ENCODE measurements at regions not wholly inside any gene's neighbourhood (a gene's known extent, or its start where the extent isn't known, plus 50 kb on each side); places are given as distances from the start of the nearest gene placed in this dataset.
A peak's percentile ranks its signal among the peaks of the same experiment; 100 is the strongest.
"Not testable (repeated sequence)": the region's sequence is repeated elsewhere in the genome, so short reads cannot be mapped to it uniquely, and the experiment has no call there.

DNA sequence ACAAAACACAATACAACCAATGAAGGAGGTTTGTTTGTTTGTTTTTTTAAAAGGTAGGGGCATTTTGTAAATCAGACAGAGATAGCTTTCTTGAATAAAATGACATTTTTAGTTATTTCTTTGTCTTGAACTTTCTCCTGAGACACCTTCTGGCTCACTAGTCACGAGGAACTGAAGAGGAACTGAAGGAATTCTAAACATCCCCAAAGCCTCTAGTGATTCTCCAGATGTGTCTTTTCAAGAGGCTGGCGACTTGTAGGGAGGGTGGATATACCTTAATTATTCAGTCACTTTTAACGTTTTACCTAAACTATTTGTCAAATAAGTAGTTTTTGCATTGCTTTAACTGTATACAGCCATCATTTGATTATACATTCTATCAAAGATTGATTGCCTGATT, 211.2 kb upstream of the LRIG3 start:
- no peak for DNase-seq

DNA sequence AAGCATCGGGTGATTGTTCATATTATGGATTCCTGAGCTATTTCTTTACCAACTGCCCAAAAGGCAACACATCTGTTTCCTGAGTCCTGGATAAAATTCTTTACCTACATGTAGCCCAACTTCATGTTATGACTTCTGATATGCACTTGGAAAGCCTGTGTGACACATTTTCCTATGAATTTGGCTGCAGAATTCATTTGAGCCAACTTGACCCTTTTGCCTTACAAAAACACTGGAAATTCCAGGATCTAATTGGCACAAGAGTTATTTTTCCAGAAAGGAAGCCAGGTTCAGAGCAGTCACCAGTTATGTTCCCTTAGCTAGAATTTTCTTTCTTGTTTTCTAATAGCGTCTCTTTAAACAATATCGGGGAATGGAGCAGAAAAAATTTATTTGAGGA, 202.5 kb upstream of the LRIG3 start:
- DNase-seq = no peak

DNA sequence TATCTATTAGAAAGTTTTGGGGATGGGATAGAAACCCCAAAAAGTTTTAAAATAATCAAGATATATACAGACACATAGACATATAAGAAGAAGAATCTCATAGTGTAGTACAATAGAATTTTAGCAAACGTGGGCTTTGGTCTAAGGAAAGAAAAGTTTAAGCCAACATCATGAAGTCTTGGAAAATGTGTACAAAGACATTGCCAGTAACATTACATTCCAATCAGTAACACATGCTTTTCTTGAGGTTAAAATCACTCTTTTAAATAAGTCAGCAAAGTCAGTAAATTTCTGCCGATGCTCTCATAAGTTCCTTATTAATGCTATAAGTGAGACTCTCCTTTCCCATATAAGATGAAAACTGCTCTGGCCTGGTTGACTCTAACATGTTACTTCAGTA, 201.1 kb upstream of the LRIG3 start:
- DNase-seq = no peak

GRCh38 chr12:59119676-59120075, 199.4 kb upstream of the LRIG3 start:
- DNase-seq = no peak

- no peak for DNase-seq
Observed at GRCh38 chr12:59118356-59118755, 198.1 kb upstream of the LRIG3 start.

DNA sequence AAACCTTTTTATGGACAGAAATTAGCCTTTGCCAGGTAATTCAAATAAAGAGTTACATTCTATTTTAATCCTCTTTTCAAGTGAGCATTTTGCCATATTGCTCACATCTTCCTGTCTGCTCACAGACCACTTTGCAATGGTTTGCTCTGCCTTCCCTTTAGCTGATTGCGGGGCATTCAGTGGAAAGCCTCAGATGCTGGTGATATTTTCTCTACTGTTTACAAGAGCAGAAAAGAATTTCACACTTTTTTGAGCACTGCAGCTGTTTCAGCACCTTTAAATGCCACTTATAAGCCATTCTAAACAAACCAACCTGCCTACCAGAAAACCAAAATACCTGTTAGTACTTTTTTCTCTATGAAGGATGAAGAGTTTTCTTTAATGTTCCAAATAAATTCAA, 195.7 kb upstream of the LRIG3 start:
- no peak for DNase-seq

GRCh38 chr12:59115526-59115925, 195.2 kb upstream of the LRIG3 start:
- no peak for DNase-seq

GRCh38 chr12:59113831-59114615, 193.7 kb upstream of the LRIG3 start:
- DNase-seq = peak; percentile 13

DNA sequence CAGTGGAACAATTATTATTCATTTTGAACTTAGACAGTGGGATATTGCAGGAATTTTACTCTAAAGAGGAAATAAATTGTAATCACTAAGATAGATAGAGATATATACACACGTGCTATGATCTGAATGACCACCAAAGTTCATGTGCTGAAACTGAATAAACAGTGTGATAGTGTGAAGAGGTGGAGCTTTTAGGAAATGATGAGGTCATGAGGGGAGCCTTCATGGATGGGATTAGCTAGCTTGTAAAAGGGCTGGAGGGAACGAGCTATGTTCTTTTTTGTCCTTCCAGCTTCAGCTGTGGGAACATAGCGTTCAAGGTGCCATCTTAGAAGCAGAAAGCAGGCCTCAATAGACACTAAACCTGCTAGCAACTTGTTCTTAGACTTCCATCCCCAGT, 191.5 kb upstream of the LRIG3 start:
- DNase-seq = no peak

DNA sequence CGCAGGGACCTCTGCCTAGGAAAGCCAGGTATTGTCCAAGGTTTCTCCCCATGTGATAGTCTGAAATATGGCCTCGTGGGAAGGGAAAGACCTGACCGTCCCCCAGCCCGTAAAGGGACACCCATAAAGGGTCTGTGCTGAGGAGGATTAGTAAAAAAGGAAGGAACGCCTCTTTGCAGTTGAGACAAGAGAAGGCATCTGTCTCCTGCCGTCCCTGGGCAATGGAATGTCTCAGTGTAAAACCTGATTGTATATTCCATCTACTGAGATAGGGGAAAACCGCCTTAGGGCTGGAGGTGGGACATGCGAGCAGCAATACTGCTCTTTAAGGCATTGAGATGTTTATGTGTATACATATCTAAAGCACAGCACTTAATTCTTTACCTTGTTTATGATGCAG, 188.2 kb upstream of the LRIG3 start:
- not testable (repeated sequence) for DNase-seq

DNA sequence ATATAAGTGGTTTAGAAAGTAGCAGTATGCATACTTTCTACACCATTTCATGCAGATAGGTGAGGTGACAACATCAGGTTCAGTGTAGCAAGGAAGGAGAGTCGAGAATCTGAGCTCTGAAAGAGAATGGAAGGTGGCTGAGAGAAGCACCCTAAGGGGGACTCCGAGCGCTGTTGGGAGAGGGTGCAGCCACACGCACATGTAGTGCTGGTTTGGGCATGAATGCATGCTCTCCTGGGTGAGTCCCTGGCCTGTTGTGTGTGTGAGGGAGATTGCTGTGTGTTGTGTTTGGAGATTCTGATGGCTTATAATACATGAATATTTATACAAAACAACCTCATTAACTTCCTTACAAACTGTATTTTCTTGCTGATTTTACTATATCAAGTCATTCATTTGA, 180.3 kb upstream of the LRIG3 start:
- DNase-seq = no peak

DNA sequence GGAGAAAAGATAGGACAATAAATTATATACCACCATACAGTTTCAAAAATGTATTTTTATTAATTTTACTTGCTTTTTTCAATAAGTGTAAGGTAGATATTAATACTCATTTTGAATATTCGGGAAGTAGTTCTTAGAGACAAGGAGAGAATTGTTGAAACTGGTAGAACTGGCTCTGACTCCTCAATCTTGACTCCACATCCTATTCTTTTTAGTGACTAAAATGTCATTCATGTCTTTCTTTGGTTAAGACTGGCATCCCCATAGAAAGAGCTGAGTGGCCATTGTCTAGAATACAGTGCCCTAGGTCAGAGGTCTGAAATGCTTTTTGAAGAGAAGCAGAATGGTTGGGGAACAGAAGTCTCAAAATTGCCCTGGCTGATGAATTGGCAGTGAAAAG, 177.6 kb upstream of the LRIG3 start:
- no peak for DNase-seq

DNA sequence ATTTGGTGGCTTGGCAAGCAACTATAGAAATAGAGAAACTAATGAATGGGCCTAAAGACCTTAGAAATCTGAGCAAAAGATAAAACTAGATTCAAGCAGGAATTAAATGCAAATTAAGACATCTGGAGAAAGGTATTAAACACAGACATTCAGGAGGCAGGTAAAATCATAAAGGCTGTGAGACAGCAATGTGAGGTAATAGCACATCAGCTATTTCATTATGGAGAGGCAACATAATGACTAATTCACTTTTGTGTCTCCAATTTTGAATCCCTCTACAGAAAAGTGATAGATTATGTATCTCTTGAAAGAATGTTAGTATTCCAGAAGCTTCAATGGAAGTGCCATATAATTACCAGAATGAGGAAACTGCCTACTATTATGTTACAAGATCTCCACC, 175.9 kb upstream of the LRIG3 start:
- DNase-seq = no peak

GRCh38 chr12:59093073-59093772, 172.9 kb upstream of the LRIG3 start:
- DNase-seq = no peak

- no peak for DNase-seq
Observed at GRCh38 chr12:59088673-59089072, 168.4 kb upstream of the LRIG3 start.

DNA sequence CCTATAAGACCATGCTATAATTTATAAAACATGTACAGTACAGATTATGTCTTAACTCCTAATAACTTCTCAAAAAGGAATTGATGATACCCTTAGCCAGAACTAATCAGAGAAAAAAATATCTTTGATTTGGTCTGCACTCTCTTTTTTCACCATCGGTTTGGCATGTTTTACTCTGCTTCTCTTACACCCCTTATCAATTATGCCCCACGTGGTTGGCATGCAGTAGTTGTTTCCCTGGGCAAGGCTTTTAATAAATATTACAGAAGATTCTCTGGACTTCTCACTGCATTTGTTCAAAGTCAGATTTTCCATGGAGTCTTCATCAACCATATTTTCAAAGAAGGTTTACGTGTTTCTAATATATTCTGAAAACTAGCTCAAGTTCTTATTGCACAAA, 167.4 kb upstream of the LRIG3 start:
- DNase-seq = no peak

GRCh38 chr12:59087077-59087673, 166.9 kb upstream of the LRIG3 start:
- DNase-seq = no peak

DNA sequence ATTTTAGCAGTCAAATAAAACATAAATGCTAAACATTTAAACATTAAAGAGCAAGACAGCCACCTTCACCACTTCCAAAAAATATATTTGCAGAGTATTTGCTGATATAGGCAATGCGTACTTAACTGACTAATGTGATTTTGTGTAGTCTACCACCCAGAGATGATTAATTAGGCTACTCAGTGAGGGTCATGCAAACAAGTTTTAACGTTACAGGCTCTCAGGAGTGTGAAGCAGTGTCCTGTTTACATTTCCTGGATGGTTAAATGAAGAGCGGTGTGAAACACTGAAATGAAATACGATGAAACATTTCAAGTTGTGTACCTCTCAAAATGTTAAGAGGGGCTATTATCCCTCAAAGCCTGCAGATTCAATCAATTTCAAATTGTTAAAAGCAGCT, 165.8 kb upstream of the LRIG3 start:
- DNase-seq = no peak

- DNase-seq = no peak
Observed at GRCh38 chr12:59085690-59086089, 165.4 kb upstream of the LRIG3 start.

GRCh38 chr12:59084511-59085375, 164.4 kb upstream of the LRIG3 start:
- DNase-seq = no peak

DNA sequence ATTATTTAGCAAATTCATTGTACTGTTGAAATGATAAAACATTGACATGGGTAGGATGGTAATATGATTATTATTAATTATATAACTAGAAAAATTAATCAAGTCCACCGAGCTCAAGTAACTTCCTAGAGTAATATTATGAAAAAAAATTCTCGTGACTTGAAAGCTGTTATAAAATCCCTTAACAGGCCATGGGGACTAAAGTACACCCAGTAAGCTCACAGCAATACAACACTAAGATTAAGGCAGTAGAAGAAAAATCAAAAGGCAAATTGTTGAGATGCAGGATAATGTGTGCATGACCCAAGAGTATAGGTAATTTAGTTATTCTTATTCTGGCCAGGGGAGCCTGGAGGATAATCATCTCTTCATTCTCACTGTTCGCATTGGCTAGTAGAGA, 162.6 kb upstream of the LRIG3 start:
- no peak for DNase-seq

DNA sequence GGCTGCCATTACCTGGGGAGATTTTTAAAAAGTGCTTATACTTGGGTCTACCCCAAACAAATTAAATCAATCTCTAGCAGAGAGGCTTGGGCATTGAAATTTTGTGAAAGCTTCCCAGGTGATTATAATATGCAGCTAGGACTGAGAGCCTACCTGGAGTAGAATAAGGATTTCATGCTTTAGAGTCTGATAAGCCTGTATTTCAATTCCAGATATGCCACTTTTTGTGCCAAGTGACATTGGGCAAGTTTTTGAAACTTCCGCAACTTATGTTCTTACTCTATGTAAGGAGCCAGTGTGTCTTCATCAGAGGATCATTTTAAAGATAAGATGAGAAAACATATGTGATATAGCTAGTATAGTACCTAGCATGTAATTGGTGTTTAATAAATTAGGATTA, 159.8 kb upstream of the LRIG3 start:
- no peak for DNase-seq

DNA sequence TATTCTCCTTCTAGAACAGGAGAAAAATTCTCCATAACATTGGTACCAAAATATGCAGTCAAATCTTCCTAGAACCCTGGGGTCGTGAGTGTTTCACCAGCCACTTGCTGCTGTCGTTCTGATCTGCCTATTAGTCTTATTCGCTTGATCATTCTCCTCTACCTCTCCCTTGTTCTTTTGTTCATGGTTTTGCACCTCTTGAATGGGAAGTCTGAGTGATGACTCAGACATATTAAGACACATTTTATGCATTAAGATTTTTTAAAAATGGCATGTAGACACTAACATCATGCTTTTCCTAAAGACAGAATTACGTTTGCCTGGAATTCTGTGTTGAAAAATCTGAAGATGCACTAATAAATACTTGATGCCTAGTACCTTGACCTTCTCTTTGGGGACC, 159.2 kb upstream of the LRIG3 start:
- no peak for DNase-seq

Data from stimulated activated CD4-positive, alpha-beta T cell treated with anti-CD3 and anti-CD28 coated beads, Interleukin-4, amount 100 ng/mL, for 1 hour (primary cell).